KBM-7 (cell line): ENCODE measurements at regions not wholly inside any gene's neighbourhood (a gene's known extent, or its start where the extent isn't known, plus 50 kb on each side); places are given as distances from the start of the nearest gene placed in this dataset.
"Not testable (repeated sequence)": the region's sequence is repeated elsewhere in the genome, so short reads cannot be mapped to it uniquely, and the experiment has no call there.

Experiments
- DNase-seq: peaks from one replicate; pipeline ENCODE4 v3.0.0-alpha.2; 2015
- in situ Hi-C: fragments of 300-500 bp; cut with MboI; formaldehyde crosslinking; loops from 2 replicates; pipeline ENCODE4 v1.14.3; 2020; ENCODE audit warnings: low sequenced_read_pairs, low pct_unique_long_range_greater_than_20kb, mixed read lengths

- in situ Hi-C loops: no loop called here
- DNase-seq: no peak
These were observed 665.5 kb upstream of the CNTNAP5 start for GRCh38 chr2:123359636-123360035.

- no peak for DNase-seq
- in situ Hi-C loops: no loop called here
These were observed 662.2 kb upstream of the CNTNAP5 start for GRCh38 chr2:123362671-123363440.

- in situ Hi-C loops: no loop called here
- no peak for DNase-seq
These were observed 661.3 kb upstream of the CNTNAP5 start for GRCh38 chr2:123363826-123364225.

- no peak for DNase-seq
These were observed 660.7 kb upstream of the CNTNAP5 start for GRCh38 chr2:123364243-123364896.

GRCh38 chr2:123366239-123366837 lies 658.7 kb upstream of the CNTNAP5 start:
- in situ Hi-C loops: no loop called here
- no peak for DNase-seq

More at GRCh38 chr2:123364243-123364896, 660.7 kb upstream of the CNTNAP5 start:
- in situ Hi-C loops: no loop called here

- in situ Hi-C loops: no loop called here
- no peak for DNase-seq
These were observed 654.9 kb upstream of the CNTNAP5 start for GRCh38 chr2:123370186-123370585.

GRCh38 chr2:123371535-123371934 lies 653.6 kb upstream of the CNTNAP5 start:
- DNase-seq: no peak
- in situ Hi-C loops: no loop called here

GRCh38 chr2:123380370-123380935 lies 644.6 kb upstream of the CNTNAP5 start:
- no peak for DNase-seq
- in situ Hi-C loops: no loop called here

GRCh38 chr2:123415678-123416077 lies 609.4 kb upstream of the CNTNAP5 start:
- no peak for DNase-seq
- in situ Hi-C loops: no loop called here

- in situ Hi-C loops: no loop called here
- DNase-seq: no peak
These were observed 605.1 kb upstream of the CNTNAP5 start for GRCh38 chr2:123419976-123420375.

GRCh38 chr2:123434546-123435395 lies 590.3 kb upstream of the CNTNAP5 start:
- in situ Hi-C loops: no loop called here
- DNase-seq: no peak

GRCh38 chr2:123438251-123438650 lies 586.8 kb upstream of the CNTNAP5 start:
- in situ Hi-C loops: no loop called here
- DNase-seq: no peak

- DNase-seq: no peak
- in situ Hi-C loops: no loop called here
These were observed 586.4 kb upstream of the CNTNAP5 start for GRCh38 chr2:123438675-123439074.

- in situ Hi-C loops: no loop called here
- DNase-seq: no peak
These were observed 576.3 kb upstream of the CNTNAP5 start for GRCh38 chr2:123448801-123449200.

- DNase-seq: no peak
- in situ Hi-C loops: no loop called here
These were observed 573.5 kb upstream of the CNTNAP5 start for GRCh38 chr2:123451542-123451941.

- in situ Hi-C loops: no loop called here
These were observed 571.9 kb upstream of the CNTNAP5 start for GRCh38 chr2:123453046-123453700.

GRCh38 chr2:123453772-123454171 lies 571.3 kb upstream of the CNTNAP5 start:
- in situ Hi-C loops: no loop called here
- DNase-seq: no peak

More at GRCh38 chr2:123453046-123453700, 571.9 kb upstream of the CNTNAP5 start:
- no peak for DNase-seq

- DNase-seq, in situ Hi-C loops: not testable (repeated sequence)
These were observed 569.9 kb upstream of the CNTNAP5 start for GRCh38 chr2:123455234-123455633.

- in situ Hi-C loops: no loop called here
- DNase-seq: no peak
These were observed 568.7 kb upstream of the CNTNAP5 start for GRCh38 chr2:123456416-123456815.
